PC-9 (cell line): ENCODE measurements at regions not wholly inside any gene's neighbourhood (a gene's known extent, or its start where the extent isn't known, plus 50 kb on each side); places are given as distances from the start of the nearest gene placed in this dataset.

Source experiments
- BruUV-seq: library from RNA; stranded (reverse); fragments of 400-500 nt; replicated peaks from 2 replicates; lab custom pipeline; 2021; lab: Mats Ljungman, UMichigan
- CTCF ChIA-PET: fragments of 300-600 bp; sonication (Branson Sonifier 250); formaldehyde crosslinking; loops from one replicate; lab custom pipeline; 2022; ENCODE audit warnings: antibody characterized with exemption; lab: Charles Lee
- POLR2A ChIA-PET: fragments of 300-600 bp; sonication (Branson Sonifier 250); formaldehyde crosslinking; loops from one replicate; lab custom pipeline; 2022; ENCODE audit warnings: antibody characterized with exemption; ENCODE audit not compliant: unreplicated experiment; lab: Charles Lee
- DNase-seq, 2 experiments: peaks; one replicate each; pipeline versions ENCODE4 v3.0.0 to v3.0.0-alpha.2; 2015 to 2022; ENCODE audit warnings: mixed read lengths in 1 of 2
- H2AFZ ChIP-seq: fragments of 200-600 bp; sonication (generic); 2 replicates; pipeline ENCODE4 v1.8.1; 2017; ENCODE audit warnings: antibody characterized with exemption
- H3F3A ChIP-seq: fragments of 200-600 bp; sonication (generic); 2 replicates; pipeline ENCODE4 v1.8.1; 2017; ENCODE audit warnings: antibody characterized with exemption, mild to moderate bottlenecking, low read depth; ENCODE audit not compliant: insufficient read depth
- H3K27ac ChIP-seq: fragments of 200-600 bp; sonication (generic); 2 replicates; pipeline ENCODE4 v1.6.1; 2016; ENCODE audit warnings: mixed run types
- H3K27me3 ChIP-seq: fragments of 200-600 bp; sonication (generic); 2 replicates; pipeline ENCODE4 v1.6.1; 2016; ENCODE audit warnings: low read depth, mixed run types; ENCODE audit not compliant: insufficient read depth
- H3K36me3 ChIP-seq: fragments of 200-600 bp; sonication (generic); 2 replicates; pipeline ENCODE4 v1.6.1; 2016; ENCODE audit warnings: low read depth, mixed run types
- H3K4me1 ChIP-seq: fragments of 200-600 bp; sonication (generic); replicated peaks from 2 replicates; pipeline ENCODE4 v1.6.1; 2016; ENCODE audit warnings: mixed run types; ENCODE audit not compliant: insufficient read depth
- H3K4me2 ChIP-seq: fragments of 200-600 bp; sonication (generic); 2 replicates; pipeline ENCODE4 v1.6.1; 2017; ENCODE audit warnings: mixed run types
- H3K4me3 ChIP-seq: fragments of 200-600 bp; sonication (generic); 2 replicates; pipeline ENCODE4 v1.6.1; 2016; ENCODE audit warnings: mixed run types
- H3K79me2 ChIP-seq: fragments of 200-600 bp; sonication (generic); 2 replicates; pipeline ENCODE4 v1.6.1; 2017; ENCODE audit warnings: low read depth, mixed run types
- H3K9me2 ChIP-seq: fragments of 200-600 bp; sonication (generic); 2 replicates; pipeline ENCODE4 v1.8.1; 2017; ENCODE audit warnings: mild to moderate bottlenecking; ENCODE audit not compliant: insufficient read depth
- H3K9me3 ChIP-seq: fragments of 200-600 bp; sonication (generic); 2 replicates; pipeline ENCODE4 v1.8.1; 2016; ENCODE audit warnings: low read depth; ENCODE audit not compliant: insufficient read depth
- H4K20me1 ChIP-seq: fragments of 200-600 bp; sonication (generic); 2 replicates; pipeline ENCODE4 v1.8.1; 2017; ENCODE audit not compliant: insufficient read depth
- EZH2 ChIP-seq: fragments of 200-600 bp; sonication (generic); IDR thresholded peaks from 2 replicates; pipeline ENCODE4 v1.8.0; 2017; ENCODE audit warnings: antibody characterized with exemption, low read depth
- intact Hi-C: fragments of 100-400 bp; cut with micrococcal nuclease; formaldehyde crosslinking; loops from one replicate; pipeline ENCODE4 v1.10.0; 2022; ENCODE audit not compliant: unreplicated experiment
- TF ChIP-seq, protein P1 (sequence below): fragments of 200-600 bp; sonication (generic); conservative IDR thresholded peaks from 2 replicates; pipeline ENCODE4 v1.6.1; 2017; ENCODE audit warnings: mixed run types, antibody characterized with exemption, mild to moderate bottlenecking, moderate library complexity

DNA sequence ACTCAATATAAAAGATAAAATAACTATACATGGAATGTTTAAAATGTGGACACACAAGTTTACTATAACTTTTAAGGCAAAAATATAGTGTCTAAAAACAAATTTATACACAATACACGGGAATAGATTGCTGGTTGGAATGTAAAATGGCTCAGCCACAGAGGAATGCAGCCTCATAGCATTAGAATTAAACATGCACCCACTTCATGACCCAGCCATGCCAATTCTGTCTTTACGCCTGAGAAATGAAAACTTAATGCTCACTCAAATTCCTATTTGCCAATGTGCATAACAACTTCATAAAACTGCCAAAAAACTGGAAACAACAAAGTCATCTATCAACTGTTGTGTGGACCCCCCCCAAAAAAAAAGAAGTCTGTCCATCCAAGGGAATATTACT lies 1006.6 kb upstream of the POU3F3 start:
- Histone ChIP-seq H2AFZ (no peak overlapping the region), H3K4me1 (no peaks in the 10 kb centered on the region), H3K36me3 (no peaks in the 10 kb centered on the region), H3K4me2 (no peak overlapping the region), H3K27me3 (no peaks in the 10 kb centered on the region), H3K27ac (no peak overlapping the region), H3K9me2 (no peaks in the 10 kb centered on the region), H3F3A (no peaks in the 10 kb centered on the region), H3K9me3 (no peaks in the 10 kb centered on the region), H3K79me2 (no peaks in the 10 kb centered on the region), H3K4me3 (no peak overlapping the region), H4K20me1 (no peaks in the 10 kb centered on the region)
- CTCF ChIA-PET = no interaction called here
- no peak for DNase-seq
- BruUV-seq = no TSS peak
- intact Hi-C loops = no loop called here
- POLR2A ChIA-PET = no interaction called here
- no peak for TF ChIP-seq EZH2
- TF ChIP-seq, protein P1, sequence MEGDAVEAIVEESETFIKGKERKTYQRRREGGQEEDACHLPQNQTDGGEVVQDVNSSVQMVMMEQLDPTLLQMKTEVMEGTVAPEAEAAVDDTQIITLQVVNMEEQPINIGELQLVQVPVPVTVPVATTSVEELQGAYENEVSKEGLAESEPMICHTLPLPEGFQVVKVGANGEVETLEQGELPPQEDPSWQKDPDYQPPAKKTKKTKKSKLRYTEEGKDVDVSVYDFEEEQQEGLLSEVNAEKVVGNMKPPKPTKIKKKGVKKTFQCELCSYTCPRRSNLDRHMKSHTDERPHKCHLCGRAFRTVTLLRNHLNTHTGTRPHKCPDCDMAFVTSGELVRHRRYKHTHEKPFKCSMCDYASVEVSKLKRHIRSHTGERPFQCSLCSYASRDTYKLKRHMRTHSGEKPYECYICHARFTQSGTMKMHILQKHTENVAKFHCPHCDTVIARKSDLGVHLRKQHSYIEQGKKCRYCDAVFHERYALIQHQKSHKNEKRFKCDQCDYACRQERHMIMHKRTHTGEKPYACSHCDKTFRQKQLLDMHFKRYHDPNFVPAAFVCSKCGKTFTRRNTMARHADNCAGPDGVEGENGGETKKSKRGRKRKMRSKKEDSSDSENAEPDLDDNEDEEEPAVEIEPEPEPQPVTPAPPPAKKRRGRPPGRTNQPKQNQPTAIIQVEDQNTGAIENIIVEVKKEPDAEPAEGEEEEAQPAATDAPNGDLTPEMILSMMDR = no peak

DNA sequence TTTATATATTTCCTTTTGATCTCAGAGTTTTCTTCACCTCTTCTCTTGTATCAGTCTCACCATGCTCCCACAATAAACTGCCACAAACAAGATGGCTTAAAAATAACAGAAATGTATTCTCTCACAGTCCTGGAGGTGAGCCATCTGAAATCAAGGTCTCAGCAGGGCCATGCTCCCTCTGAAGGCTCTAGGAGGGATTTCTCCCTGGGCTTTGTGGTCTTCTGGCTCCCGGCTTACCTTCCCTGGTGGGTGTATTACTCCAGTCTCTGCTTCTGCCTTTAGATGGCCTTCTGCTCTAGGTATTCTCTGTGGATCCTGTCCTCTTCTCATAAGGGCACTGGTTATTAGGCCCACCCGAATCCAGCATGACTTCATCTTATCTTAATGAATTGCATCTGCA lies 994.7 kb upstream of the POU3F3 start:
- Histone ChIP-seq H3K4me3 (no peak overlapping the region), H3F3A (no peaks in the 10 kb centered on the region), H3K36me3 (no peaks in the 10 kb centered on the region), H4K20me1 (no peaks in the 10 kb centered on the region), H3K4me1 (no peaks in the 10 kb centered on the region), H3K4me2 (no peak overlapping the region), H3K9me2 (no peaks in the 10 kb centered on the region; the same call in 1 of the 2 replicates), H3K9me3 (no peaks in the 10 kb centered on the region), H2AFZ (no peak overlapping the region), H3K27ac (no peak overlapping the region), H3K79me2 (no peaks in the 10 kb centered on the region), H3K27me3 (no peaks in the 10 kb centered on the region)
- DNase-seq = no peak
- intact Hi-C loops = no loop called here
- TF ChIP-seq EZH2 = no peak
- TF ChIP-seq, protein P1 = no peak
- ChIA-PET POLR2A (no interaction called here), CTCF (no interaction called here)
- no TSS peak for BruUV-seq

DNA sequence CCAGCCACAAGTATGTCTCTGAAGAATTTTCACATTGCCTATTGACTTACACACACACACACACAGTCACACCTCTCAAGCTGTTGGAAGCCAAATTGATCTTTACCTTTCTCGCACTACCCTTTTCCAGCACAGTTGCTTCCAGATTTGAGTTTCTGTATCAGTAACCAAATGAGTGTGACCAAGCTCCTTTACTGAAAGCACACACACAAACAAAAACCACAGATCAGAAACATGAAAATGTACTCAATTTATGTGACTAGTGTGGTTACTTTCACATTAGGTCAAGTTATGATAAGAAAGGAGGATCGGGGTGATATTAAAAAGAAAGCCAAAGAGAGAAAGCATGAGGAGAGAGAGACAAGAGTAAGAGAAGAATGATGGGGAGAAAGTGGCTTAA lies 993.9 kb upstream of the POU3F3 start:
- Histone ChIP-seq H3K79me2 (no peaks in the 10 kb centered on the region), H3K9me3 (no peaks in the 10 kb centered on the region), H2AFZ (no peak overlapping the region), H4K20me1 (no peaks in the 10 kb centered on the region), H3F3A (no peaks in the 10 kb centered on the region), H3K36me3 (no peaks in the 10 kb centered on the region), H3K9me2 (no peaks in the 10 kb centered on the region; the same call in 1 of the 2 replicates), H3K27ac (no peak overlapping the region), H3K4me2 (no peak overlapping the region), H3K27me3 (no peaks in the 10 kb centered on the region), H3K4me1 (no peaks in the 10 kb centered on the region), H3K4me3 (no peak overlapping the region)
- no peak for TF ChIP-seq EZH2
- TF ChIP-seq, protein P1 = no peak
- no peak for DNase-seq
- BruUV-seq = no TSS peak
- ChIA-PET POLR2A (no interaction called here), CTCF (no interaction called here)
- intact Hi-C loops = no loop called here
